ENCODE measurements at regions not wholly inside any gene's neighbourhood (a gene's known extent, or its start where the extent isn't known, plus 50 kb on each side); places are given as distances from the start of the nearest gene placed in this dataset.

- no peak overlapping the region for H3K27ac ChIP-seq (ENCODE audit: poor library complexity, severe bottlenecking)
- TF ChIP-seq CTCF (IDR thresholded peaks at IDR 0.05; ENCODE audit: poor library complexity, severe bottlenecking): no peak
- no peaks in the 10 kb centered on the region for H3K9me3 ChIP-seq (ENCODE audit: severe bottlenecking)
- no peak overlapping the region for H3K4me3 ChIP-seq (ENCODE audit: severe bottlenecking)
- H3K4me1 ChIP-seq (ENCODE audit: insufficient read depth, poor library complexity, severe bottlenecking): no peaks in the 10 kb centered on the region
- no peak for DNase-seq (ENCODE audit: low spot score)
- H3K27me3 ChIP-seq (ENCODE audit: insufficient read depth, poor library complexity, severe bottlenecking): peaks cover 3% of the 10 kb centered on the region
- ATAC-seq (ENCODE audit: low read depth): no peak
- no peaks in the 10 kb centered on the region for H3K36me3 ChIP-seq (ENCODE audit: low read depth)
Measured at GRCh38 chr4:181470306-181470705, 772.9 kb upstream of the TENM3 start.

GRCh38 chr4:181475359-181475758 lies 767.8 kb upstream of the TENM3 start:
- no peak for TF ChIP-seq CTCF (IDR thresholded peaks at IDR 0.05; ENCODE audit: poor library complexity, severe bottlenecking)
- peaks cover 4% of the 10 kb centered on the region for H3K27me3 ChIP-seq (ENCODE audit: insufficient read depth, poor library complexity, severe bottlenecking)
- ATAC-seq (ENCODE audit: low read depth) (no peak), DNase-seq (ENCODE audit: low spot score) (no peak)
- H3K27ac ChIP-seq (ENCODE audit: poor library complexity, severe bottlenecking): no peak overlapping the region
- no peaks in the 10 kb centered on the region for H3K9me3 ChIP-seq (ENCODE audit: severe bottlenecking)
- H3K4me3 ChIP-seq (ENCODE audit: severe bottlenecking): no peak overlapping the region
- H3K4me1 ChIP-seq (ENCODE audit: insufficient read depth, poor library complexity, severe bottlenecking): no peaks in the 10 kb centered on the region
- no peaks in the 10 kb centered on the region for H3K36me3 ChIP-seq (ENCODE audit: low read depth)

- Histone ChIP-seq H3K27me3 (ENCODE audit: insufficient read depth, poor library complexity, severe bottlenecking) (peaks cover 4% of the 10 kb centered on the region), H3K4me1 (ENCODE audit: insufficient read depth, poor library complexity, severe bottlenecking) (no peaks in the 10 kb centered on the region), H3K4me3 (ENCODE audit: severe bottlenecking) (no peak overlapping the region), H3K27ac (ENCODE audit: poor library complexity, severe bottlenecking) (no peak overlapping the region), H3K9me3 (ENCODE audit: severe bottlenecking) (no peaks in the 10 kb centered on the region), H3K36me3 (ENCODE audit: low read depth) (no peaks in the 10 kb centered on the region)
- DNase-seq (ENCODE audit: low spot score): no peak
- no peak for ATAC-seq (ENCODE audit: low read depth)
- no peak for TF ChIP-seq CTCF (IDR thresholded peaks at IDR 0.05; ENCODE audit: poor library complexity, severe bottlenecking)
Measured at GRCh38 chr4:181475781-181476507, 767.3 kb upstream of the TENM3 start.

GRCh38 chr4:181476508-181476890 lies 766.7 kb upstream of the TENM3 start:
- TF ChIP-seq CTCF (IDR thresholded peaks at IDR 0.05; ENCODE audit: poor library complexity, severe bottlenecking): no peak
- Histone ChIP-seq H3K9me3 (ENCODE audit: severe bottlenecking) (no peaks in the 10 kb centered on the region), H3K27me3 (ENCODE audit: insufficient read depth, poor library complexity, severe bottlenecking) (peaks cover 4% of the 10 kb centered on the region), H3K36me3 (ENCODE audit: low read depth) (no peaks in the 10 kb centered on the region), H3K4me3 (ENCODE audit: severe bottlenecking) (no peak overlapping the region), H3K27ac (ENCODE audit: poor library complexity, severe bottlenecking) (no peak overlapping the region), H3K4me1 (ENCODE audit: insufficient read depth, poor library complexity, severe bottlenecking) (no peaks in the 10 kb centered on the region)
- ATAC-seq (ENCODE audit: low read depth) (no peak), DNase-seq (ENCODE audit: low spot score) (no peak)

GRCh38 chr4:181477591-181477990 lies 765.6 kb upstream of the TENM3 start:
- ATAC-seq (ENCODE audit: low read depth): 0 out of 3 replicates have a peak, but pooled peaks have one; percentile 29
- Histone ChIP-seq H3K36me3 (ENCODE audit: low read depth) (no peaks in the 10 kb centered on the region), H3K27ac (ENCODE audit: poor library complexity, severe bottlenecking) (no peak overlapping the region), H3K4me3 (ENCODE audit: severe bottlenecking) (no peak overlapping the region), H3K27me3 (ENCODE audit: insufficient read depth, poor library complexity, severe bottlenecking) (peaks cover 4% of the 10 kb centered on the region), H3K9me3 (ENCODE audit: severe bottlenecking) (no peaks in the 10 kb centered on the region), H3K4me1 (ENCODE audit: insufficient read depth, poor library complexity, severe bottlenecking) (no peaks in the 10 kb centered on the region)
- DNase-seq (ENCODE audit: low spot score): no peak
- no peak for TF ChIP-seq CTCF (IDR thresholded peaks at IDR 0.05; ENCODE audit: poor library complexity, severe bottlenecking)

All from RWPE2 (cell line).